Limb (tissue), 2 donors: ENCODE measurements at regions not wholly inside any gene's neighbourhood (a gene's known extent, or its start where the extent isn't known, plus 50 kb on each side); places are given as distances from the start of the nearest gene placed in this dataset.
A peak's percentile ranks its signal among the peaks of the same experiment; 100 is the strongest.
"Not testable (repeated sequence)": the region's sequence is repeated elsewhere in the genome, so short reads cannot be mapped to it uniquely, and the experiment has no call there.

Source experiments
- DNase-seq, 2 donors: peaks; one replicate each; pipeline ENCODE4 v3.0.0-alpha.2; 2016; ENCODE audit errors: extremely low spot score in 2 of 2

GRCh38 chr15:62270216-62270921 lies 105.3 kb upstream of the C2CD4B start:
- DNase-seq: no peak

DNA sequence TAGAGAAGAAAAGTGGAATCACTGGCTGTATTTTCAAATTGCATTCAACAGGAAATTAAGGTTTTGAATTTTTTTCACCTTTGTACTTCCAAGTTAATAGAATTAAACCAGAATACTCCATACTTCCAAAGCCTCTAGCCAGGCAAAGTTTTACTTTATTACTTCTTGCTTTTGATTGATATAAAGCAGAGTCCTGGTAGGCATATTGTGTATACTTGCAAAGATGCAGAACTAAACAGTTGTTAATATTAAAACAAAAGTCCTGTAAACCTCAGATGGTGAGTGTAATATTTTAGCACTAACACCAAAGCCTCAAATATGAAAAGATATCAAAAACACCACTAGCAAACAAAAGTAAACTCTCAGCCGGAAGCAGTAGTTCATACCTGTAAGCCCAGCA lies 107.2 kb upstream of the C2CD4B start:
- no peak for DNase-seq

DNA sequence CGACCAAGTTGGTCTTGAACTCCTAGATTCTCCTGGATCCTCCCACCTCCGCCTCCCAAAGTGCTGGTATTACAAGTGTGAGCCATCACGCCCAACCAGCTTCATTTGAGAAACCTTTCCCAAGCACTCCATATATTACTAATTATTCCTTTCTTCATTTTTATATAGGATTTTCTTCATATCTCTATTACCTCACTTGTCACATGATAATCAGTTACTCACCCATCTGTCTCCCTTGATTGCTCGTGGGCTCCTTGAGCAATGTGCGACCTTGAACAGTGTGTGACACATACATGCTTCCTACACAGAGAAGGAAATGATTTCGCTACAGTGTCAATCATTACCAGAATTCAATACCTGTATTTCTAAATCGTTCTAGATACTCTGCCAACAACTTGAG lies 110.7 kb upstream of the C2CD4B start:
- DNase-seq: no peak

- no peak for DNase-seq
These were observed 112.8 kb upstream of the C2CD4B start for GRCh38 chr15:62277816-62278394.

DNA sequence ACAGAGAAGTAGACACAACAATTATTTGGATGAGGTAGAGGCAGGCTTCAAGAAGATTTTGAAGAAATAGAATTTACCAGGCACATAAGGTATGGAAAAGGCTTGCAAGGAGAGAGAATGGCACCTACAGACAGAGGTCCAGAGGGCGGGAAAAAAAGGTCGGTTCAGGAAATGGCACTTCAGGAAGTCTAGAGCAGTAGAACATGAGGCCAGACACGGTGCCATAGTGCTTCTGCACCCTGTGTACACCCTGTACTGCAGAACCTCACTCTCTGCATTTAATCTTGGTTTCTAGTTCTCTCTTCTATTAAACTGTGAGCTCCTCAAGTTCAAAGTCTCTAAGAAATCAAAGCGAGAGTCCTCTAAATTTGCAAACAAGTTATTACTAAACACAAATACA lies 113.4 kb upstream of the C2CD4B start:
- no peak for DNase-seq

GRCh38 chr15:62279041-62279440 lies 114.0 kb upstream of the C2CD4B start:
- DNase-seq: no peak

- DNase-seq: no peak
These were observed 115.5 kb upstream of the C2CD4B start for GRCh38 chr15:62280625-62281024.

DNA sequence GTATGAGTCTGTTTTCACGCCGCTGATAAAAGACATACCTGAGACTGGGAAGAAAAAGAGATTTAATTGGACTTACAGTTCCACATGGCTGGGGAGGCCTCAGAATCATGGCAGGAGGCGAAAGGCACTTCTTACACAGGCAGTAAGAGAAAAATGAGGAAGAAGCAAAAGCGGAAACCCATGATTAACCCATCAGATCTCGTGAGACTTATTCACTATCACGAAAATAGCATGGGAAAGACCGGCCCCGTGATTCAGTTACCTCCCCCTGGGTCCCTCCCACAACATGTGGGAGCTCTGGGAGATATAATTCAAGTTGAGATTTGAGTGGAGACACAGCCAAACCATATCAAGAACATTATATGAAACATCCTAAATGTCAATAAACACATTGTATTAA lies 116.7 kb upstream of the C2CD4B start:
- DNase-seq: not testable (repeated sequence)

DNA sequence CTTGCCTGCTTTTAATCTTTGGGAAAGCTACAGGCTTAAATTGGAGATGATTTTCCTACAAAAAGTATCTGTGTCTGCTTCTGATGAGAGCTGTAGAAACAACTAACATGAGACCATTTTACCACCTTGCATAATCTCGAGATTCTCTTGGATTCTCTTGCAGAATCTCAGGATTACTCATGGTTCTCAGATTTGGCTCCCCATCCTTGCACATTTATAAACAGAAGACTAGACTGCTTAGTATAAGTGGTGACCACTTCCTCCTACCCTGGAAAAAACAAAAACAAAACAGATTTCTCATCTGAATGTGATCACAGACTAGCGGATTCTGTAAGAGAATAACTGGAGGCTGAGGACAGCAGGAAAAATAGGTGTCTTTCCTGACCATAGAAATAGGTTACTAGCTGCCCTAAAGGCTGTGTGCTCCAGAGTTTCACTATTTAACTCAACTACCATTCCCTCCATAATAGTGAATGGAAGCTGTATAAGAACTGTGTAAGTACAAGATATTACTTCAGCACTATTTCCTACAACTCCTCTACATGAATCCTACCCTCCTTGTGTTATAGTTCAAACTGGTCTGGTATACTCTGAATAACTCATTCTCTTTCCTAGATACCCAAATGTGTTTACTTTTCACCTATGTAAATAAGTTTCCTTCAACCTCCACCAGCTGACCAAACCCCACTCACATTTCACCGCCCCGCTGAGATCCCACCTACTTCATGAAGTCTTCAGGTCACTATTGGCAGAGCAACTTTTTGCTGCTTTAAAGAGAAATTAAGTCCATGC lies 122.2 kb upstream of the C2CD4B start:
- DNase-seq: no peak

GRCh38 chr15:62288361-62289017 lies 123.4 kb upstream of the C2CD4B start:
- DNase-seq: no peak

GRCh38 chr15:62291262-62291661 lies 126.2 kb upstream of the C2CD4B start:
- DNase-seq: no peak

DNA sequence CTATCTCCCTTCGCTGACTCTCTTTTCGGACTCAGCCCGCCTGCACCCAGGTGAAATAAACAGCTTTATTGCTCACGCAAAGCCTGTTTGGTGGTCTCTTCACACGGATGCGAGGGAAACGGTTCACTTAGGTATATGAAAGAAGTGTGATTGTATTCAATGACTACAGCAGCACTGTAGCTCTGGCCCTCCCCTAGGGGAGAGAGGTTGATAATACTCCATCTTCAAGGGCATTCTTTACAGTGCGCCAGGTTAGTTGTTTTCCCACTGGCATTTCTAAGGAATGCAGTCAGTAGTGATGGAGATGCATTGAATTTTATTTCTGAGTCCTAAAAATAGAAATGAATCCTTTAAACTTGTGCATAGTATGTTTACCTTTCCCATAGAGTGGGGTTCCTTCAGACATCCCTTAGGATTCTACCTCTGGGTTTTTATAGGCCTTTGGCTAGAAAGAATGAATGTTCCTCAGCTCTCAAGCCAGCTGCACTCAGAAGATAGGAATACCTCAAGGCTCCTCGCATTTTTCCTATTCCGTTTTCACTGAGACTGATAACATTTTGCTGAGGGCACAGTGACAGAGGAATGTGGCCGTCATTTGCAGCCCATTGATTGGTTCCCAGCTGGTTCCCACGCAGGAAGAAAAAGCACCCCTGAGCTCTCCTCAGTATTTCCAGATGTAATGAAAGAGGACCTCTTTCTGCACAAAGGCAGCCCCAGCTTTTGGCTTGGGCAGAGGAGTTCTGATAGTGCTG lies 131.8 kb upstream of the C2CD4B start:
- no peak for DNase-seq

GRCh38 chr15:62297522-62297921 lies 132.4 kb upstream of the C2CD4B start:
- no peak for DNase-seq

DNA sequence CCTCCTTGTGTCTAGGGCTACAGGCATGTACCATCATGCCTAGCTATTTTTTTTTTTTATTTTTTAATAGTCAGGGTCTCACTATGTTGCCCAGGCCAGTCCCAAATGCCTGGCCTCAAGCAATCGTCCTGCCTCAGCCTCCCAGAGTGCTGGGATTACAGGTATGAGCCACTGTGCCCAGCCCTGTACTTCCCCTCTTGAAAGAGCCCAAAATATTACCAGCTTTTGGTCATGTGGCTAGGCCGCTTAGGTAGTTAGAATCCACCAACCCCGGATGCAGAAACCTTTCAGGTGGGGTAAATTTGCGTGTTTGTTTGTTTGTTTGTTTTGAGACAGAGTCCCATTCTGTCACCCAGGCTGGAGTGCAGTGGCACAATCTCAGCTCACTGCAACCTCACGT lies 132.8 kb upstream of the C2CD4B start:
- no peak for DNase-seq

- no peak for DNase-seq
These were observed 133.7 kb upstream of the C2CD4B start for GRCh38 chr15:62298811-62299210.

GRCh38 chr15:62299541-62299940 lies 134.5 kb upstream of the C2CD4B start:
- no peak for DNase-seq

GRCh38 chr15:62301993-62302675 lies 137.0 kb upstream of the C2CD4B start:
- no peak for DNase-seq

DNA sequence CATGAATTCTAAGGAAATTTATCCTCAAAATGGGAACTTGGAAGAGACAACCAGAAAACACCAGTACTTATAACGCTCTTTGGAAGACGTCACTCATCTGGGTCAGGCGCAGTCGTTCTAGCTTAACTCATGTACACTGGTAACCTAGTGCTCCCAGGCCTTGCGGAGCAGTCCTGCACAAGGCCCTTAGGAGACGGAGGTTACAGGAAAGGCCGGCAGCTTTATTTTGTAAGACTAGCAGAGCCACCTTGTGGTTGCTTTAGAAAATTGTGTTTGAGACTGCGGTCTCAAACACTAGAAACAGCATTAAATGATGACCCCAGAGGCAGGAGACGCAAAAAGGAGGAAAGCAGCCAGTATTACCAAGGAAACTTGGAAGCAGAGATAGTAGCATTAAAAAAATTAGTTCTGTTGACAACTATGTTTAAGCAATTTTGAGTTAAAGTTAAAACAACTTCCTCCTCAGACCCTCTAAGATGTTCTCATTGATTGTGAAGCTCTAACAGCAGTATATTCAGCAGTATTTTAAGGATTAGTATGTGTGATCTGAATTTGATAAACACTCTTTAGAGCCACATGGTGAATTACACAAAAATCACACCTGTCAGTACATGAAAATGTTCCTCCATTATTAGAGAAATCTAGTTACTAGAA lies 141.9 kb upstream of the C2CD4B start:
- DNase-seq: peak; percentile 47 to 77

- DNase-seq: no peak
These were observed 142.5 kb upstream of the C2CD4B start for GRCh38 chr15:62307551-62307950.

DNA sequence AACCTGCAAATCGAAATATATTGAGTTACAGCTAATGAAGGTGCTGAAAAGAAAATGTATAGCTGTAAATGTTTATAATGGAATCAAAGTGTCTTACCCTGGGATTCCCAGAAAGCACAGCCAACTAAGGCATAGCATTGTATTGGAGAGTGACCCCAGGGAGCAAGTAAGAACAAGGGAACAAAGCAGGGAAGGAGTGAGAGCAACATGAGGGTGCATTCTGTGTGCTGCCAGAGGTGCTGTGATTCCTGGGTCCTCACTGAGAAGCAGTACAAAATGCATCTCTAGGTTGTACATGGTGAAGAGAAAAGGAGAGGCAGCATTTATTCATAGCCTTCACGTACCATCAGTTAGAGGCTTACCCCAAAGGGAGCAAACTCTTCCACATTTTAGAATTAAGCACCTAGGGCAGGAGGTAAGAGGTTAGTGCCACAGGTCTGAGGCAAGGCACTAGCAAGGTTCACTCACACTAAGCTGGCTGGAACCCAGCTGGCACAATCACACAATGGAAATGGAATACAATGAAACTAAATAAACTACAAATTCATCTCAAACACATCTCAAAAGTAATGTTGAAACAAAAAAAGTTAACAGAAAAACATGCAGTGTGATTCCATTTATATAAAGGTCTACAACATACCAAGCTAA lies 151.5 kb upstream of the C2CD4B start:
- no peak for DNase-seq
